CD4-positive, alpha-beta memory T cell (primary cell): ENCODE measurements at regions not wholly inside any gene's neighbourhood (a gene's known extent, or its start where the extent isn't known, plus 50 kb on each side); places are given as distances from the start of the nearest gene placed in this dataset.

Source experiments
- CTCF ChIA-PET: fragments of 350-600 bp; sonication (Branson Sonifier 250); formaldehyde crosslinking; loops from one replicate; lab custom pipeline; 2021; ENCODE audit warnings: inconsistent platforms; ENCODE audit not compliant: partially characterized antibody; lab: Charles Lee
- POLR2A ChIA-PET: fragments of 350-600 bp; sonication (Branson Sonifier 250); formaldehyde crosslinking; loops from one replicate; lab custom pipeline; 2021; ENCODE audit not compliant: partially characterized antibody; lab: Charles Lee
- DNase-seq, 5 donors: peaks; one replicate each; pipeline versions ENCODE4 v3.0.0 to v3.0.0-alpha.2; 2020 to 2022; ENCODE audit warnings: mixed read lengths in 1 of 5
- H3K27ac ChIP-seq: one replicate; pipeline ENCODE4 v1.7.0; 2013; ENCODE audit warnings: low read depth, low read length
- H3K27me3 ChIP-seq: 2 replicates; pipeline ENCODE4 v1.7.0; 2013; ENCODE audit warnings: mild to moderate bottlenecking, low read length, moderate library complexity; ENCODE audit not compliant: insufficient read depth
- H3K36me3 ChIP-seq: 2 replicates; pipeline ENCODE4 v1.7.0; 2013; ENCODE audit warnings: mild to moderate bottlenecking, low read length, moderate library complexity; ENCODE audit not compliant: insufficient read depth
- H3K4me1 ChIP-seq: 2 replicates; pipeline ENCODE4 v1.7.0; 2013; ENCODE audit warnings: mild to moderate bottlenecking, low read length, moderate library complexity; ENCODE audit not compliant: insufficient read depth
- H3K4me3 ChIP-seq, 2 donors: one replicate each; pipeline ENCODE4 v1.7.0; 2013; ENCODE audit warnings: low read length in 2 of 2, mild to moderate bottlenecking in 1 of 2
- H3K9me3 ChIP-seq, 2 donors: one replicate each; pipeline ENCODE4 v1.7.0; 2013; ENCODE audit warnings: low read length in 2 of 2, control low read depth in 1 of 2; ENCODE audit not compliant: control insufficient read depth in 1 of 2
- H3K27ac Mint-ChIP-seq, 7 donors: one replicate each; pipeline ENCODE4 v1.8.0; 2020 to 2021; ENCODE audit warnings: mixed read lengths in 7 of 7, mild to moderate bottlenecking in 6 of 7, inconsistent platforms in 3 of 7, moderate library complexity in 3 of 7
- H3K27me3 Mint-ChIP-seq, 2 donors: one replicate each; pipeline ENCODE4 v1.8.0; 2020 to 2021; ENCODE audit warnings: mixed read lengths in 2 of 2
- H3K36me3 Mint-ChIP-seq, 2 donors: one replicate each; pipeline ENCODE4 v1.8.0; 2020 to 2021; ENCODE audit warnings: mixed read lengths in 2 of 2, inconsistent platforms in 1 of 2, mild to moderate bottlenecking in 1 of 2
- H3K4me1 Mint-ChIP-seq, 4 donors: one replicate each; pipeline ENCODE4 v1.8.0; 2020 to 2021; ENCODE audit warnings: mixed read lengths in 4 of 4, mild to moderate bottlenecking in 1 of 4
- H3K4me3 Mint-ChIP-seq, 8 donors: one replicate each; pipeline ENCODE4 v1.8.0; 2020 to 2021; ENCODE audit warnings: mixed read lengths in 8 of 8, mild to moderate bottlenecking in 7 of 8, moderate library complexity in 6 of 8, inconsistent platforms in 3 of 8
- H3K9me3 Mint-ChIP-seq, 8 donors: one replicate each; pipeline ENCODE4 v1.8.0; 2020 to 2021; ENCODE audit warnings: mixed read lengths in 8 of 8, mild to moderate bottlenecking in 5 of 8, inconsistent platforms in 3 of 8, moderate library complexity in 1 of 8
- intact Hi-C: fragments of 100-400 bp; cut with micrococcal nuclease; formaldehyde crosslinking; loops from one replicate; pipeline ENCODE4 v1.15.1; 2023

DNA sequence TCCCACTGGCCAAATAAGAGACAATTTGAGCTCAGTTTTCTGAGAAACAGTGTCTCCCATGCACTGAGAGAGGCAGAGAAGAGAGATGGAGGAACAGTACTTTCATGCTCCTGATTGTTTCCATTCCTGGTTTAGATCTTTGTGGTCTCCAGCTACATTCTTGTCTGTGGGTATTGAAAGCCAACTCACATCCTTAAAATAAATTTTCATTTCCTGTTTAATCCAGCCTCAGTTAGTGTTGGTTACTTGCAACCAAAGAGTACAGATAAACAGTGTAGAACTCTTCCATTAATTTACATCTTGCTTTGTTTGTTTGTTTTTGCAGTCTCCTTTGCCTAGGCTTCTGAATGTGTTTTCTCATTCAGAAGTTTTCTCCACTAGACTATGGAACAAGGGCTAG, 123.7 kb upstream of the CLSTN2 start:
- ChIA-PET POLR2A (no interaction called here), CTCF (no interaction called here)
- H3K4me3 ChIP-seq = no peak overlapping the region
- intact Hi-C loops = no loop called here
- Mint-ChIP-seq H3K27ac (no peak overlapping the region), H3K4me1 (no peaks in the 10 kb centered on the region), H3K9me3 (peaks cover 0 to 4% (median 0%) of the 10 kb centered on the region in 8 donors), H3K36me3 (no peaks in the 10 kb centered on the region), H3K4me3 (no peak overlapping the region), H3K27me3 (peaks cover 0 to under 1% of the 10 kb centered on the region in 2 donors)
- DNase-seq = no peak
- no peaks in the 10 kb centered on the region for H3K36me3 ChIP-seq
- H3K9me3 ChIP-seq = no peaks in the 10 kb centered on the region
- H3K27ac ChIP-seq = no peak overlapping the region
- no peaks in the 10 kb centered on the region for H3K4me1 ChIP-seq
- H3K27me3 ChIP-seq = no peaks in the 10 kb centered on the region

DNA sequence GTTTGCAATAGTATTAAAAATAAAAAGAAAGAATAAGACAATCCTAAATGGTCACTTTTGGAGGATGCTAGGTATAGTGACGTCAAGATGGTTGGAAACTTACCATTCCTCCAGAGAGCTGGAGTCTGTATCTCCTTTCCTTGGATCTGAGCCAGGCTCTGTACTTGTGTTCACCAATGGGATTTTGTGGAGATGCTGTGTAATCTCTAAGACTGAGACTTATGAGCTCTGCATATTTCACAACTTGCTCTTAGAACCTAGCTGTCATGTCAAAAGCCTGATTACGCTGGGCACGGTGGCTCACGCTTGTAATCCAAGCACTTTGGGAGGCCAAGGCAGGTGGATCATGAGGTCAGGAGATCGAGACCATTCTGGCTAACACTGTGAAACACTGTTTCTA, 126.8 kb upstream of the CLSTN2 start:
- CTCF ChIA-PET = no interaction called here
- Mint-ChIP-seq H3K4me1 (no peaks in the 10 kb centered on the region), H3K27me3 (no peaks in the 10 kb centered on the region), H3K9me3 (peaks cover 0 to 3% (median 0%) of the 10 kb centered on the region in 8 donors), H3K36me3 (no peaks in the 10 kb centered on the region), H3K27ac (no peak overlapping the region), H3K4me3 (no peak overlapping the region)
- no peaks in the 10 kb centered on the region for H3K4me1 ChIP-seq
- intact Hi-C loops = no loop called here
- no peaks in the 10 kb centered on the region for H3K27me3 ChIP-seq
- POLR2A ChIA-PET = no interaction called here
- DNase-seq = no peak
- H3K4me3 ChIP-seq = no peak overlapping the region
- no peak overlapping the region for H3K27ac ChIP-seq
- H3K9me3 ChIP-seq = no peaks in the 10 kb centered on the region
- H3K36me3 ChIP-seq = no peaks in the 10 kb centered on the region

DNA sequence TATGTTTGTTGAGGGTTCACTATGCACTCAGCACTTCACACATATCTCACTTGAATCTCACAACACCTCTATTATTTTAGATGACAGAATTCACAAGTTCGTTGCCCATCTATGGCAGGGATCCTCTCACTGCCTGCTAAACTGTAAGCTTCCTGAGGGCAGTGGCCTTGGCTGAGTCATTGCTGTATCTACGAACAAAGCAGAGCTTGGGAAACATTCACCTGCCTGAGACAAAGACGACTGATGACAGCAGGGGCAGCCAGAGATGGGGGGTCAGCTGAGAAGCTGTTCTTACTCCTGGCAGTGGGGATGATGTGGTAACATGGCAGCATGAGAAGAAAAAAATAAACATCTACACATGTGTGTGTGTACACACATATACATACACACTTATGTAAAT, 125.5 kb upstream of the NMNAT3 start:
- Histone ChIP-seq H3K36me3 (no peaks in the 10 kb centered on the region), H3K27me3 (no peaks in the 10 kb centered on the region), H3K27ac (no peak overlapping the region), H3K9me3 (no peaks in the 10 kb centered on the region), H3K4me3 (no peak overlapping the region), H3K4me1 (no peaks in the 10 kb centered on the region)
- H3K9me3 Mint-ChIP-seq = peaks cover 0 to 2% (median 0%) of the 10 kb centered on the region in 8 donors
- DNase-seq = no peak
- H3K4me3 Mint-ChIP-seq = no peak overlapping the region
- no peaks in the 10 kb centered on the region for H3K36me3 Mint-ChIP-seq
- POLR2A ChIA-PET = no interaction called here
- no peak overlapping the region for H3K27ac Mint-ChIP-seq
- intact Hi-C loops = no loop called here
- H3K27me3 Mint-ChIP-seq = no peaks in the 10 kb centered on the region
- CTCF ChIA-PET = no interaction called here
- no peaks in the 10 kb centered on the region for H3K4me1 Mint-ChIP-seq

DNA sequence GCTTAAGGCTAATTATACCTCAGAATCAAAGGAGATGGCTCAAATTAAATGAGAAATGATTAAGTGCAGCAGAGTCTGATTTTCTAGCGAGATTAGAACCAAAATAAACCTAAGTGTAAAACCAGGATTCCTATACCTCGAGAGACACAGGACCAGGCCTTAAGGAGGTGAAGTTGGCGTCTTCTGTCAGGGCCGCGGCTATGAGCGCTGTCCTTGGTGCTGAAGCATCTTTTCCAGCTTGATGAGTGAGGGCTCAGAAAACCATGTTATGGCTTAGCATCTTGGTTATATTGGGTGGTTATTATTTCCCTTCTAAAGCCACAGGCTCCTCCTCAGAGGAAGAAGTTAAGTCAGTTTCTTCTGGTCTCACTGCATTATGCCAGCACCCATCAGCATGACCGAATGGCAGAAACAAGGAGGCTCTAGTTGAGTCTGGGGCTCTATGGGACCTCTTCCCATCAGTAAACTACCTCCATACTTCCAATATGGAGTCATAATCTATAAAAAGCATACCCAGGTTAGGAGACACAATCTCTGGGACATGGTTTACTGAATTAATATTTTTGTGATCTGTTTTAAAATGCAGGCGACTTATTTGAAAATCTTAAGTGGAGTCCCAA, 120.1 kb upstream of the NMNAT3 start:
- CTCF ChIA-PET = no interaction called here
- intact Hi-C loops = no loop called here
- DNase-seq = no peak
- Mint-ChIP-seq H3K27me3 (no peaks in the 10 kb centered on the region), H3K4me3 (no peak overlapping the region), H3K36me3 (no peaks in the 10 kb centered on the region), H3K9me3 (peaks cover 0 to 8% (median 1%) of the 10 kb centered on the region in 8 donors), H3K27ac (no peak overlapping the region), H3K4me1 (no peaks in the 10 kb centered on the region)
- no peaks in the 10 kb centered on the region for H3K27me3 ChIP-seq
- POLR2A ChIA-PET = no interaction called here
- no peak overlapping the region for H3K27ac ChIP-seq
- H3K36me3 ChIP-seq = no peaks in the 10 kb centered on the region
- no peaks in the 10 kb centered on the region for H3K4me1 ChIP-seq
- no peaks in the 10 kb centered on the region for H3K9me3 ChIP-seq
- H3K4me3 ChIP-seq = no peak overlapping the region

DNA sequence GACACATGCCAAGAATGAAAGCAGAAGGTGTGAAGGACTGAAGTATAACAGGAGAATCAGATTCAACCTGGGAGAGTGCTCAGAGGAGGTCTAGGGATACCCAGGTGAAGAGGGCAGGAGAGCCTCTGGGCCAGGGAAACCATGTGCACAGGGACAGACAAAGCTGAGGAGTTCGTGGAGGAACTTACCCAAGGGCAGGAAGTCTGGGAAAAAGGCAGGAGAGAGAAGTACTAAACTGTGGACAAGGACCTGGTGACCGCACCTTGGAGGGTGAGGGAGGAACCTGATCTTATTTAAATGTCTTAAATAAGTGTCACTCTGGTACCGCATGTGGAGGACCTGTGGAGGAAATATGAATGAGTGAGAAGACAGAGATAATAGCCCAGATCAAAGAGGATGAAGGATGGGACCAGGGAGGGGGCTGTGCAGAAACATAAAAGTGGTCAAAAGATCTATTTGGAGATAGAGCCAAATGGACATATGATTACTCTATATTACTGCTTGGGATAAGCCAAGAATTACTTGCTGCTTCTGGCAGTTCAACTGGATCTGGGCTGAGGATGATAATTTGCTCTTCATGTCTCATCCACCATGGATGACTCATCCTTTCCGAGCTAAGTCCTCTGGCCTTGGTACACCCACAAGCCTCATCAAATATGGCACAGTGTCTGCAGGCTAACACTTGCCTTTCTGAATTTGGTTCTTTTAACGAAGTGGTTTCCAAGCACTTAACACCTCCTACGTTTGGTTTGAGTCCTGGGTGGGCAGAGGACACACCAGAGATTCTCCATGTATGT, 116.9 kb upstream of the NMNAT3 start:
- Histone ChIP-seq H3K27me3 (no peaks in the 10 kb centered on the region), H3K27ac (no peak overlapping the region), H3K4me3 (no peak overlapping the region), H3K4me1 (no peaks in the 10 kb centered on the region), H3K36me3 (no peaks in the 10 kb centered on the region), H3K9me3 (no peaks in the 10 kb centered on the region)
- Mint-ChIP-seq H3K4me3 (no peak overlapping the region), H3K27me3 (no peaks in the 10 kb centered on the region), H3K9me3 (peaks cover 0 to 8% (median 4%) of the 10 kb centered on the region in 8 donors), H3K27ac (no peak overlapping the region), H3K36me3 (no peaks in the 10 kb centered on the region), H3K4me1 (no peaks in the 10 kb centered on the region)
- intact Hi-C loops = no loop called here
- ChIA-PET CTCF (no interaction called here), POLR2A (no interaction called here)
- DNase-seq = no peak

DNA sequence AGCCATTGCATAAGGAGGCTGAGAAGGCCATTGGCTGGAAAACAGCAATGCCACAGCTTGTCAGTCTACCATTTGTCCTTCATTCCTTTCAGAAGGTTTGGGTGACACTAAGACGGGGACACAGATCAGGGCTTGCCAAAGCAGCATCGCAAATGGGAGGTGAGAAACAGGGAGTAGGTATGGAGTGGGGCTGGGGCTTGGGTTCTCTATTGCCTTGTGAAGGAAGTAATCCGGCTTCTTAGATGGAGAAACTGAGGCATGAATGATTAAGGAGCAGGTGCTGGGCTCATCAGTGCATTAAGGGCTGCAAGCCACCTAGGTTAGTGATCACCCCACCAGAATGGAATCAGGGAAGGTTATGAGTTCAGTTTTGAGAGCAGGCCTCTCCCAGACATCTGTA, 115.6 kb upstream of the NMNAT3 start:
- H3K27ac ChIP-seq = no peak overlapping the region
- H3K4me1 ChIP-seq = no peaks in the 10 kb centered on the region
- Mint-ChIP-seq H3K36me3 (no peaks in the 10 kb centered on the region), H3K4me1 (no peaks in the 10 kb centered on the region), H3K9me3 (peaks cover 0 to 8% (median 5%) of the 10 kb centered on the region in 8 donors), H3K27ac (no peak overlapping the region), H3K4me3 (no peak overlapping the region), H3K27me3 (no peaks in the 10 kb centered on the region)
- intact Hi-C loops = no loop called here
- ChIA-PET POLR2A (no interaction called here), CTCF (no interaction called here)
- no peaks in the 10 kb centered on the region for H3K27me3 ChIP-seq
- no peaks in the 10 kb centered on the region for H3K9me3 ChIP-seq
- H3K4me3 ChIP-seq = no peak overlapping the region
- no peak for DNase-seq
- H3K36me3 ChIP-seq = no peaks in the 10 kb centered on the region

DNA sequence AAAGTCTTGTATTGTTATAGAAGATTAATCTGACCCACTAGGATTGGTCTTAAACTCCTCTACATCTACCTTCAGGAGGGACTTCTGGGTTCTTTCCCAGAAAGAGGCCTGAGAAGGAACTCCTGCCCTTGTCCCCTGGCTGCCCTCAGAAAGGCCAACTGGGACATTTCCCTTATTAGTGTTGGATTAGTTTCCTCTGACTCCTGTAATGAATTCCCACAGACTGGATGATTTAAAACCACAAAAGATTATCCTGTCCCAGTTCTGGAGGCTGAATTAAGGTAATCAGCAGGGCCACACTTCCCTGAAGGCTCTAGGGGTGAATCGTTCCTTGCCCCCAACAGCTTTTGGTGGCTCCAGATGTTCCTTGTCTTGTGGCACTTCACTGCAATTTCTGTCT, 102.8 kb upstream of the NMNAT3 start:
- POLR2A ChIA-PET = no interaction called here
- no peaks in the 10 kb centered on the region for H3K9me3 Mint-ChIP-seq
- intact Hi-C loops = no loop called here
- Histone ChIP-seq H3K9me3 (no peaks in the 10 kb centered on the region), H3K27ac (no peak overlapping the region), H3K4me3 (no peak overlapping the region), H3K4me1 (no peaks in the 10 kb centered on the region), H3K27me3 (no peaks in the 10 kb centered on the region), H3K36me3 (no peaks in the 10 kb centered on the region)
- DNase-seq = no peak
- no peak overlapping the region for H3K27ac Mint-ChIP-seq
- no peaks in the 10 kb centered on the region for H3K27me3 Mint-ChIP-seq
- H3K4me1 Mint-ChIP-seq = no peaks in the 10 kb centered on the region
- H3K4me3 Mint-ChIP-seq = no peak overlapping the region
- H3K36me3 Mint-ChIP-seq = no peaks in the 10 kb centered on the region
- CTCF ChIA-PET = no interaction called here
